Neural crest cell (in vitro differentiated cells): ENCODE measurements at regions not wholly inside any gene's neighbourhood (a gene's known extent, or its start where the extent isn't known, plus 50 kb on each side); places are given as distances from the start of the nearest gene placed in this dataset.

ENCODE experiments used
- DNase-seq: peaks from one replicate; pipeline ENCODE4 v3.0.0; 2021; ENCODE audit warnings: low read depth, mixed read lengths, low spot score
- H3K27ac Mint-ChIP-seq: one replicate; pipeline ENCODE4 v1.8.0; 2021; ENCODE audit warnings: mild to moderate bottlenecking, mixed read lengths; ENCODE audit not compliant: unreplicated experiment
- H3K27me3 Mint-ChIP-seq: 2 replicates; pipeline ENCODE4 v1.8.0; 2021; ENCODE audit warnings: low read depth, mild to moderate bottlenecking, mixed read lengths
- H3K36me3 Mint-ChIP-seq: 2 replicates; pipeline ENCODE4 v1.8.0; 2021; ENCODE audit warnings: low read depth, mild to moderate bottlenecking, mixed read lengths
- H3K4me1 Mint-ChIP-seq: 2 replicates; pipeline ENCODE4 v1.8.0; 2021; ENCODE audit warnings: mixed read lengths
- H3K4me3 Mint-ChIP-seq: one replicate; pipeline ENCODE4 v1.8.0; 2021; ENCODE audit warnings: mild to moderate bottlenecking, mixed read lengths
- H3K9me3 Mint-ChIP-seq: 2 replicates; pipeline ENCODE4 v1.8.0; 2021; ENCODE audit warnings: mixed read lengths
- CTCF ChIP-seq: fragments of 200-600 bp; sonication (generic); conservative IDR thresholded peaks from 2 replicates; pipeline ENCODE4 v1.5.0; 2021; ENCODE audit warnings: antibody characterized with exemption, mild to moderate bottlenecking

- peaks cover 7% of the 10 kb centered on the region for H3K4me1 Mint-ChIP-seq
- DNase-seq: no peak
- no peaks in the 10 kb centered on the region for H3K27me3 Mint-ChIP-seq
- H3K27ac Mint-ChIP-seq: no peak overlapping the region
- H3K36me3 Mint-ChIP-seq: no peaks in the 10 kb centered on the region
- H3K9me3 Mint-ChIP-seq: peaks cover 2% of the 10 kb centered on the region
- no peak for TF ChIP-seq CTCF
- H3K4me3 Mint-ChIP-seq: no peak overlapping the region
These were observed 72.3 kb downstream of the RPL22L1 start for GRCh38 chr3:170797685-170798084.

- H3K4me1 Mint-ChIP-seq: peaks cover 16% of the 10 kb centered on the region
- no peak overlapping the region for H3K27ac Mint-ChIP-seq
- H3K27me3 Mint-ChIP-seq: no peaks in the 10 kb centered on the region
- no peak for DNase-seq
- no peak overlapping the region for H3K4me3 Mint-ChIP-seq
- no peaks in the 10 kb centered on the region for H3K36me3 Mint-ChIP-seq
- TF ChIP-seq CTCF: no peak
- H3K9me3 Mint-ChIP-seq: no peaks in the 10 kb centered on the region
These were observed 77.5 kb downstream of the RPL22L1 start for GRCh38 chr3:170792471-170792870.

- Mint-ChIP-seq H3K9me3 (no peaks in the 10 kb centered on the region), H3K4me1 (peaks cover 16% of the 10 kb centered on the region), H3K36me3 (no peaks in the 10 kb centered on the region), H3K4me3 (no peak overlapping the region), H3K27ac (no peak overlapping the region), H3K27me3 (peaks cover 4% of the 10 kb centered on the region)
- no peak for DNase-seq
- no peak for TF ChIP-seq CTCF
These were observed 79.3 kb downstream of the RPL22L1 start for GRCh38 chr3:170790647-170791046.

GRCh38 chr3:170787464-170787863 lies 82.5 kb downstream of the RPL22L1 start:
- Mint-ChIP-seq H3K9me3 (peaks cover 3% of the 10 kb centered on the region), H3K27me3 (peaks cover 18% of the 10 kb centered on the region), H3K4me1 (peaks cover 6% of the 10 kb centered on the region), H3K36me3 (no peaks in the 10 kb centered on the region), H3K4me3 (no peak overlapping the region), H3K27ac (no peak overlapping the region)
- TF ChIP-seq CTCF: no peak
- no peak for DNase-seq

- Mint-ChIP-seq H3K27me3 (peaks cover 21% of the 10 kb centered on the region), H3K4me1 (no peaks in the 10 kb centered on the region), H3K4me3 (no peak overlapping the region), H3K9me3 (peaks cover 3% of the 10 kb centered on the region), H3K36me3 (no peaks in the 10 kb centered on the region), H3K27ac (no peak overlapping the region)
- TF ChIP-seq CTCF: no peak
- DNase-seq: no peak
These were observed 84.5 kb downstream of the RPL22L1 start for GRCh38 chr3:170785454-170785853.

GRCh38 chr3:170784406-170784805 lies 85.6 kb downstream of the RPL22L1 start:
- no peak for TF ChIP-seq CTCF
- no peaks in the 10 kb centered on the region for H3K36me3 Mint-ChIP-seq
- no peak overlapping the region for H3K4me3 Mint-ChIP-seq
- DNase-seq: no peak
- peaks cover 21% of the 10 kb centered on the region for H3K27me3 Mint-ChIP-seq
- no peaks in the 10 kb centered on the region for H3K4me1 Mint-ChIP-seq
- peaks cover 3% of the 10 kb centered on the region for H3K9me3 Mint-ChIP-seq
- H3K27ac Mint-ChIP-seq: no peak overlapping the region
